Medulla oblongata (tissue), 1 donor: ENCODE measurements at regions not wholly inside any gene's neighbourhood (a gene's known extent, or its start where the extent isn't known, plus 50 kb on each side); places are given as distances from the start of the nearest gene placed in this dataset.
"Not testable (repeated sequence)": the region's sequence is repeated elsewhere in the genome, so short reads cannot be mapped to it uniquely, and the experiment has no call there.

Source experiments
- DNase-seq: peaks from one replicate; pipeline ENCODE4 v3.0.0-alpha.2; 2015; ENCODE audit errors: extremely low spot score

GRCh38 chr4:8976466-8977128 lies 105.0 kb upstream of the HMX1 start:
- not testable (repeated sequence) for DNase-seq

- not testable (repeated sequence) for DNase-seq
Measured at GRCh38 chr4:8972635-8973034, 101.0 kb upstream of the HMX1 start.

- DNase-seq: not testable (repeated sequence)
Measured at GRCh38 chr4:8965896-8966295, 94.3 kb upstream of the HMX1 start.

- not testable (repeated sequence) for DNase-seq
Measured at GRCh38 chr4:8964201-8964788, 92.7 kb upstream of the HMX1 start.

GRCh38 chr4:8963533-8963932 lies 91.9 kb upstream of the HMX1 start:
- DNase-seq: not testable (repeated sequence)

GRCh38 chr4:8961343-8961742 lies 89.7 kb upstream of the HMX1 start:
- DNase-seq: peak; percentile 37

GRCh38 chr4:8959471-8959870 lies 87.8 kb upstream of the HMX1 start:
- not testable (repeated sequence) for DNase-seq

- DNase-seq: not testable (repeated sequence)
Measured at GRCh38 chr4:8954001-8954400, 82.4 kb upstream of the HMX1 start.

- DNase-seq: not testable (repeated sequence)
Measured at GRCh38 chr4:8952791-8953190, 81.2 kb upstream of the HMX1 start.

GRCh38 chr4:8952109-8952508 lies 80.5 kb upstream of the HMX1 start:
- DNase-seq: not testable (repeated sequence)

- DNase-seq: not testable (repeated sequence)
Measured at GRCh38 chr4:8945506-8945905, 73.9 kb upstream of the HMX1 start.

- DNase-seq: not testable (repeated sequence)
Measured at GRCh38 chr4:8943367-8943766, 71.7 kb upstream of the HMX1 start.

GRCh38 chr4:8942088-8942487 lies 70.4 kb upstream of the HMX1 start:
- DNase-seq: not testable (repeated sequence)

- not testable (repeated sequence) for DNase-seq
Measured at GRCh38 chr4:8941492-8941805, 69.8 kb upstream of the HMX1 start.

GRCh38 chr4:8940792-8941491 lies 69.3 kb upstream of the HMX1 start:
- DNase-seq: no peak

GRCh38 chr4:8939840-8940742 lies 68.5 kb upstream of the HMX1 start:
- DNase-seq: no peak

GRCh38 chr4:8939160-8939839 lies 67.7 kb upstream of the HMX1 start:
- no peak for DNase-seq

GRCh38 chr4:8938623-8939022 lies 67.0 kb upstream of the HMX1 start:
- DNase-seq: no peak

GRCh38 chr4:8938137-8938536 lies 66.5 kb upstream of the HMX1 start:
- DNase-seq: no peak

- no peak for DNase-seq
Measured at GRCh38 chr4:8932884-8933283, 61.2 kb upstream of the HMX1 start.

- DNase-seq: no peak
Measured at GRCh38 chr4:8928074-8928473, 56.4 kb upstream of the HMX1 start.

GRCh38 chr4:8922481-8922880 lies 50.8 kb upstream of the HMX1 start:
- no peak for DNase-seq
